ENCODE measurements at regions not wholly inside any gene's neighbourhood (a gene's known extent, or its start where the extent isn't known, plus 50 kb on each side); places are given as distances from the start of the nearest gene placed in this dataset.

GRCh38 chr5:6995115-6995514 lies 281.9 kb downstream of the TENT4A start:
- no peak overlapping the region for H3K27ac ChIP-seq
- H3K4me1 ChIP-seq: no peaks in the 10 kb centered on the region
- no peak for ATAC-seq (ENCODE audit: low FRiP score in 2 of 2)
- WGBS, 2 donors: 53 to 55% methylated on average over 2 of the region's 2 CpGs
- H3K9me3 ChIP-seq: no peaks in the 10 kb centered on the region
- no peak overlapping the region for H3K4me3 ChIP-seq
- TF ChIP-seq POLR2A (IDR thresholded peaks at IDR 0.05) (no peak), POLR2AphosphoS5 (IDR thresholded peaks at IDR 0.05) (no peak), CTCF (IDR thresholded peaks at IDR 0.05) (no peak), EP300 (IDR thresholded peaks at IDR 0.05) (no peak)
- DNase-seq: no peak
- H3K36me3 ChIP-seq: no peaks in the 10 kb centered on the region
- no peaks in the 10 kb centered on the region for H3K27me3 ChIP-seq

DNA sequence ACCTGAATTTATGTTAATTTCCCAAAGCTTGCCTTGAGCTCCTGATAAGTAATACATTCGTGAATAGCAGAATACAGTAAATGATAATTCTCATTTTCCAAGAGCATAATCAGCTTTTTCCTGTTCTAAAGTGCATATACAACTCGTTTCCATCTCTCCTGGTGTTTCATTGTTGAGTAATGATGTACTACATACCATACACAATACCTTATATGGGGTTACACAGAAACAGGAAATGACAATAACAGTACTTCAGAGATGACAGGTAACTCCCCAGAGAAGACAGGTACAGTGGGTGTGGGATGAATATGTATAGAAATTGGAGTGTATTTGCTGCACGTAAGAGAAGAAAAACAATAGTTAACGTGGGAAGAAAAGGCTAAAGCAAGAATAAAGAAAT lies 287.1 kb downstream of the TENT4A start:
- H3K36me3 ChIP-seq: no peaks in the 10 kb centered on the region
- no peaks in the 10 kb centered on the region for H3K9me3 ChIP-seq
- no peaks in the 10 kb centered on the region for H3K27me3 ChIP-seq
- 58% methylated on average over 4 of the region's 4 CpGs for WGBS, 2 donors
- H3K4me1 ChIP-seq: no peaks in the 10 kb centered on the region
- TF ChIP-seq CTCF (IDR thresholded peaks at IDR 0.05) (no peak), EP300 (IDR thresholded peaks at IDR 0.05) (no peak), POLR2AphosphoS5 (IDR thresholded peaks at IDR 0.05) (no peak), POLR2A (IDR thresholded peaks at IDR 0.05) (no peak)
- DNase-seq: no peak
- ATAC-seq (ENCODE audit: low FRiP score in 2 of 2): no peak
- no peak overlapping the region for H3K27ac ChIP-seq
- H3K4me3 ChIP-seq: no peak overlapping the region

DNA sequence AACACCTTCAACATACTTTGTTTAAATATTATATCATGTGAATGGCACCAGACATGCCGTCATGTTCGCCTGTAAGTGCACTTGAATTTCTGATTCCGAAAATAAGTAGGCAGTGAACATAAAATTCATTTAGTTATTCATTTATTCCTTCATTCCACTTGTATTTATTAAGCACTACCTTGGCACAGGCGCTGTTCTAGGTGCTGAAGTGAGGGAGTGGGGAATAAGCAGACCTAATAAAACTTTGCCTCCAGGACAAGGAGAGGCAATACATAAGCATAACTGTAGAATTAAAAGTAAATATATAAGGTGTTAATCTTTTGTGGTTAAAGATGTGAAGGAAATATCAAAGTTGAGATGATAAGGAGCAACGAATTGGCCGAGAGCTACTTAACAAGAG lies 297.4 kb downstream of the TENT4A start:
- no peak for DNase-seq
- Histone ChIP-seq H3K27ac (no peak overlapping the region), H3K9me3 (no peaks in the 10 kb centered on the region), H3K27me3 (no peaks in the 10 kb centered on the region), H3K4me1 (no peaks in the 10 kb centered on the region), H3K36me3 (no peaks in the 10 kb centered on the region), H3K4me3 (no peak overlapping the region)
- TF ChIP-seq CTCF (IDR thresholded peaks at IDR 0.05): no peak
- no peak for TF ChIP-seq POLR2AphosphoS5 (IDR thresholded peaks at IDR 0.05)
- no peak for TF ChIP-seq POLR2A (IDR thresholded peaks at IDR 0.05)
- no peak for TF ChIP-seq EP300 (IDR thresholded peaks at IDR 0.05)
- no peak for ATAC-seq (ENCODE audit: low FRiP score in 2 of 2)
- 29% methylated on average over 6 of the region's 6 CpGs for WGBS, 2 donors

- no peak overlapping the region for H3K27ac ChIP-seq
- no peak for DNase-seq
- no peak for ATAC-seq (ENCODE audit: low FRiP score in 2 of 2)
- WGBS, 2 donors: 77 to 81% methylated on average over 2 of the region's 2 CpGs
- no peak overlapping the region for H3K4me3 ChIP-seq
- no peaks in the 10 kb centered on the region for H3K27me3 ChIP-seq
- H3K4me1 ChIP-seq: no peaks in the 10 kb centered on the region
- TF ChIP-seq EP300 (IDR thresholded peaks at IDR 0.05) (no peak), CTCF (IDR thresholded peaks at IDR 0.05) (no peak), POLR2AphosphoS5 (IDR thresholded peaks at IDR 0.05) (no peak), POLR2A (IDR thresholded peaks at IDR 0.05) (no peak)
- no peaks in the 10 kb centered on the region for H3K36me3 ChIP-seq
- no peaks in the 10 kb centered on the region for H3K9me3 ChIP-seq
Observed at GRCh38 chr5:7012057-7012456, 298.8 kb downstream of the TENT4A start.

DNA sequence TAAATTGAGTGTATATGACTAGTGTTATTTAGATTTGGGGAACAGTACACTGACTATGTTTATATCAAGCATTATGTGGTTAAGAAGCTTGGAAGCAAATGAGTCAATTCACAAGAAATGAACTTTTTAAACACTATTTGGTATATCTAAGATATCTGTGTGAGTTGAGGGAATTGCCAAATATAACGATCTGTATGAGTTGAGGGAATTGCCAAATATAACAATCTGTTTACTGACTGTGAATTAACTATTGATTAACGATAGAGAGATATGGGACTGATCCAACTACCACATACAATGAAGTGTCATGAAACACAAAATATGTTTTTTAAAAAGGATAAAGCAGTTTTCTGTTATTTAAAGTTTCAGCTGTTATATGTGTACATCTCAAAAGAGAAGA lies 301.4 kb downstream of the TENT4A start:
- 66 to 71% methylated on average over 2 of the region's 2 CpGs for WGBS, 2 donors
- Histone ChIP-seq H3K27me3 (no peaks in the 10 kb centered on the region), H3K4me3 (no peak overlapping the region), H3K4me1 (no peaks in the 10 kb centered on the region), H3K27ac (no peak overlapping the region), H3K9me3 (no peaks in the 10 kb centered on the region), H3K36me3 (no peaks in the 10 kb centered on the region)
- TF ChIP-seq EP300 (IDR thresholded peaks at IDR 0.05) (no peak), CTCF (IDR thresholded peaks at IDR 0.05) (no peak), POLR2AphosphoS5 (IDR thresholded peaks at IDR 0.05) (no peak), POLR2A (IDR thresholded peaks at IDR 0.05) (no peak)
- no peak for ATAC-seq (ENCODE audit: low FRiP score in 2 of 2)
- no peak for DNase-seq

All from upper lobe of left lung (tissue), 6 donors.